CD4-positive, CD25-positive, alpha-beta regulatory T cell (primary cell): ENCODE measurements at regions not wholly inside any gene's neighbourhood (a gene's known extent, or its start where the extent isn't known, plus 50 kb on each side); places are given as distances from the start of the nearest gene placed in this dataset.
"Not testable (repeated sequence)": the region's sequence is repeated elsewhere in the genome, so short reads cannot be mapped to it uniquely, and the experiment has no call there.

Source experiments
- ATAC-seq, 2 donors: fragments of 150-1000 bp; cut with Tn5 transposase; one replicate each; pipeline ENCODE4 v1.10.0; 2021; ENCODE audit warnings: low read depth in 2 of 2, moderate number of reproducible peaks in 2 of 2, moderate library complexity in 1 of 2
- DNase-seq, 3 donors: peaks; one replicate each; pipeline versions ENCODE4 v3.0.0 to v3.0.0-alpha.2; 2012 to 2022; ENCODE audit warnings: mixed read lengths in 1 of 3
- H3K27ac ChIP-seq: one replicate; pipeline ENCODE4 v1.7.0; 2013; ENCODE audit warnings: mild to moderate bottlenecking, low read length; ENCODE audit not compliant: insufficient read depth, poor library complexity, severe bottlenecking
- H3K27me3 ChIP-seq: one replicate; pipeline ENCODE4 v1.7.0; 2013; ENCODE audit warnings: low read length; ENCODE audit not compliant: control insufficient read depth, insufficient read depth
- H3K36me3 ChIP-seq: one replicate; pipeline ENCODE4 v1.7.0; 2013; ENCODE audit warnings: mild to moderate bottlenecking, low read length, moderate library complexity; ENCODE audit not compliant: control insufficient read depth, insufficient read depth
- H3K4me1 ChIP-seq: 2 replicates; pipeline ENCODE4 v1.7.0; 2013; ENCODE audit warnings: mild to moderate bottlenecking, low read length; ENCODE audit not compliant: insufficient read depth, control insufficient read depth, poor library complexity, severe bottlenecking
- H3K4me3 ChIP-seq: one replicate; pipeline ENCODE4 v1.7.0; 2013; ENCODE audit warnings: low read depth, mild to moderate bottlenecking, low read length, moderate library complexity
- H3K9me3 ChIP-seq, 2 experiments: 1 replicate in 1 of 2; 2 replicates in 1 of 2; pipeline ENCODE4 v1.7.0; 2013; ENCODE audit warnings: low read length in 2 of 2, mild to moderate bottlenecking in 1 of 2, moderate library complexity in 1 of 2; ENCODE audit not compliant: control insufficient read depth in 2 of 2
- H3K27ac Mint-ChIP-seq, 3 donors: one replicate each; pipeline ENCODE4 v1.8.0; 2020 to 2022; ENCODE audit warnings: mild to moderate bottlenecking in 3 of 3, mixed read lengths in 3 of 3, moderate library complexity in 2 of 3
- H3K27me3 Mint-ChIP-seq: one replicate; pipeline ENCODE4 v1.8.0; 2022; ENCODE audit warnings: mild to moderate bottlenecking, mixed read lengths
- H3K36me3 Mint-ChIP-seq: one replicate; pipeline ENCODE4 v1.8.0; 2020; ENCODE audit warnings: mixed read lengths
- H3K4me1 Mint-ChIP-seq, 4 donors: one replicate each; pipeline ENCODE4 v1.8.0; 2020 to 2022; ENCODE audit warnings: mixed read lengths in 4 of 4, mild to moderate bottlenecking in 1 of 4
- H3K4me3 Mint-ChIP-seq, 4 donors: one replicate each; pipeline ENCODE4 v1.8.0; 2020 to 2022; ENCODE audit warnings: mild to moderate bottlenecking in 4 of 4, mixed read lengths in 4 of 4, moderate library complexity in 3 of 4
- H3K9me3 Mint-ChIP-seq, 7 donors: one replicate each; pipeline ENCODE4 v1.8.0; 2020 to 2022; ENCODE audit warnings: mixed read lengths in 7 of 7, mild to moderate bottlenecking in 3 of 7, moderate library complexity in 2 of 7

GRCh38 chrX:95165-95564 lies 186.0 kb upstream of the PLCXD1 start:
- peak overlapping the region; percentile 60 for H3K27ac ChIP-seq
- H3K36me3 Mint-ChIP-seq, H3K9me3 Mint-ChIP-seq, H3K27me3 Mint-ChIP-seq, H3K4me3 ChIP-seq, H3K27me3 ChIP-seq, H3K4me3 Mint-ChIP-seq, H3K36me3 ChIP-seq, H3K9me3 ChIP-seq, H3K4me1 Mint-ChIP-seq, H3K4me1 ChIP-seq: not testable (repeated sequence)
- peak overlapping the region in 1 of 3 donors; percentile 66 for H3K27ac Mint-ChIP-seq
- DNase-seq: peak in 1 of 3 donors; percentile 13
- peak in 1 of 2 donors; percentile 39 for ATAC-seq
